Heart right ventricle (tissue), 16 donors: ENCODE measurements at regions not wholly inside any gene's neighbourhood (a gene's known extent, or its start where the extent isn't known, plus 50 kb on each side); places are given as distances from the start of the nearest gene placed in this dataset.

Experiments used
- ATAC-seq, 8 donors: fragments of 200-7000 bp; cut with Tn5 transposase; one replicate each; pipeline ENCODE4 v1.9.1; 2020; ENCODE audit warnings: mild to moderate bottlenecking in 8 of 8, moderate library complexity in 8 of 8, moderate number of reproducible peaks in 1 of 8
- DNase-seq, 2 donors: peaks; one replicate each; pipeline ENCODE4 v3.0.0-alpha.2; 2020
- H3K27ac ChIP-seq, 10 donors: fragments of 200-600 bp; sonication (generic) in 2 of 10; one replicate each; pipeline versions ENCODE4 v1.5.0 to v1.8.0; 2020 to 2022; ENCODE audit warnings: mild to moderate bottlenecking in 3 of 10
- H3K27me3 ChIP-seq, 7 donors: fragments of 200-600 bp; one replicate each; pipeline ENCODE4 v1.8.0; 2021 to 2022; ENCODE audit warnings: mild to moderate bottlenecking in 2 of 7
- H3K36me3 ChIP-seq, 9 donors: fragments of 200-600 bp; sonication (generic) in 1 of 9; one replicate each; pipeline versions ENCODE4 v1.5.0 to v1.8.0; 2020 to 2022; ENCODE audit warnings: mild to moderate bottlenecking in 2 of 9
- H3K4me1 ChIP-seq, 9 donors: fragments of 200-600 bp; sonication (generic) in 1 of 9; one replicate each; pipeline versions ENCODE4 v1.5.0 to v1.8.0; 2020 to 2022; ENCODE audit warnings: mild to moderate bottlenecking in 4 of 9
- H3K4me3 ChIP-seq, 10 donors: fragments of 200-600 bp; sonication (generic) in 2 of 10; one replicate each; pipeline versions ENCODE4 v1.5.0 to v1.8.0; 2020 to 2022; ENCODE audit warnings: mild to moderate bottlenecking in 7 of 10, moderate library complexity in 2 of 10
- H3K9me3 ChIP-seq, 11 donors: fragments of 200-600 bp in 10 of 11; sonication (generic) in 2 of 11; one replicate each; pipeline versions ENCODE4 v1.5.0 to v1.8.0; 2013 to 2022; ENCODE audit warnings: mild to moderate bottlenecking in 2 of 11, control low read depth in 1 of 11, moderate library complexity in 1 of 11
- WGBS, 2 donors: extraction: QIAGEN DNeasy Blood & Tissue Kit; methylation state at CpG; one replicate each; pipeline ENCODE4 v1.1.7; 2013; ENCODE audit warnings: inconsistent platforms in 1 of 2; 5-methylcytosine and 5-hydroxymethylcytosine counted together
- intact Hi-C, 10 donors: fragments of 100-400 bp; cut with DNase I; formaldehyde crosslinking; loops; one replicate each; pipeline versions ENCODE4 v1.11.1 to v1.14.2; 2022
- TF ChIP-seq, protein P1 (sequence below), 9 donors: fragments of 200-600 bp; sonication (generic) in 2 of 9; IDR thresholded peaks; one replicate each; pipeline versions ENCODE4 v1.5.0 to v1.8.0; 2021 to 2022; ENCODE audit warnings: antibody characterized with exemption in 9 of 9, mild to moderate bottlenecking in 5 of 9, moderate library complexity in 1 of 9
- donor health status: Arrhythmogenic right ventricular cardiomyopathy.
- donor health status: ischemic (EF 13 %, LVEDD 7.1; RV severe dilation, severe dysfunction).
- donor health status: healthy with polysubstance abuse.
- donor health status: DM: no; HTN: yes; CAD: no.
- donor health status: DM: no; HTN: no; CAD: no.
- donor health status: ischemic (EF 25% LVEDD 6.9; RV normal size, moderate dysfunction).
- donor health status: ischemic (EF 25% LVEDD 5.7; RV mildly dilated, moderate dysfunction).
- donor health status: healthy.
- donor health status: DM: yes; HTN: yes; CAD: no.
- donor health status: Ischemic cardiomyopathy.
- donor health status: ischemic (EF 35%, LVEDD 5.7; RV mildly dilated, moderate dysfunction).
- donor health status: nonischemic (EF 11% LVEDD 7.7; RV severe dilation, severe dysfunction).
- donor health status: DM: yes; HTN: yes; CAD: no.
- donor health status: PGD.
- donor health status: ischemic (EF 29% LVEDD 5.4; RV normal size, mild dysfunction).
- donor health status: nonischemic (EF 23%, LVEDD 6.1; RV moderate dilation, normal function).

DNA sequence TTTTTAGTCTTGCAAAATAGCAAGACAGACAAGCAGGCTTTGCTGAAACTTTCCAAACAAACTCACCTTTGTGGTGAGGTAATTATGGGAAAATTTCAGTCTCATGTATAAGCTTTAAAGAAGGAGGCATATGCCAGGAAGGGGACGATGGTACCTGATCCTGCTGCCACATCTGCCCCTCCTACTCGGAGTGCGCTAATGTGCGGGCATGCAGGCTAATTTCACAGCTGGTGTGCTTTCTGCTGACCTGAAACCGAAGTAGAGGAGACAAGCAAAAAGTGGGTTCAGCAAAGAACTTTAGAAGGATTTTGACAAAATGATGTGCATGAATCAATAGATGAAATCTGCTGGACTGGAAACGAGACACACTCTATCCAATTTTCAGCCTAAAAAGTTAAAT, 117.1 kb upstream of the IRX4 start:
- Histone ChIP-seq H3K27me3 (peaks cover 0 to 14% (median 0%) of the 10 kb centered on the region in 7 donors), H3K36me3 (no peaks in the 10 kb centered on the region), H3K4me3 (no peak overlapping the region), H3K9me3 (no peaks in the 10 kb centered on the region), H3K27ac (no peak overlapping the region), H3K4me1 (no peaks in the 10 kb centered on the region)
- no peak for ATAC-seq
- no peak for DNase-seq
- intact Hi-C loops = no loop called here
- 76 to 87% methylated on average over 6 of the region's 6 CpGs for WGBS, 2 donors
- TF ChIP-seq, protein P1, sequence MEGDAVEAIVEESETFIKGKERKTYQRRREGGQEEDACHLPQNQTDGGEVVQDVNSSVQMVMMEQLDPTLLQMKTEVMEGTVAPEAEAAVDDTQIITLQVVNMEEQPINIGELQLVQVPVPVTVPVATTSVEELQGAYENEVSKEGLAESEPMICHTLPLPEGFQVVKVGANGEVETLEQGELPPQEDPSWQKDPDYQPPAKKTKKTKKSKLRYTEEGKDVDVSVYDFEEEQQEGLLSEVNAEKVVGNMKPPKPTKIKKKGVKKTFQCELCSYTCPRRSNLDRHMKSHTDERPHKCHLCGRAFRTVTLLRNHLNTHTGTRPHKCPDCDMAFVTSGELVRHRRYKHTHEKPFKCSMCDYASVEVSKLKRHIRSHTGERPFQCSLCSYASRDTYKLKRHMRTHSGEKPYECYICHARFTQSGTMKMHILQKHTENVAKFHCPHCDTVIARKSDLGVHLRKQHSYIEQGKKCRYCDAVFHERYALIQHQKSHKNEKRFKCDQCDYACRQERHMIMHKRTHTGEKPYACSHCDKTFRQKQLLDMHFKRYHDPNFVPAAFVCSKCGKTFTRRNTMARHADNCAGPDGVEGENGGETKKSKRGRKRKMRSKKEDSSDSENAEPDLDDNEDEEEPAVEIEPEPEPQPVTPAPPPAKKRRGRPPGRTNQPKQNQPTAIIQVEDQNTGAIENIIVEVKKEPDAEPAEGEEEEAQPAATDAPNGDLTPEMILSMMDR (IDR thresholded peaks at IDR 0.05) = no peak

DNA sequence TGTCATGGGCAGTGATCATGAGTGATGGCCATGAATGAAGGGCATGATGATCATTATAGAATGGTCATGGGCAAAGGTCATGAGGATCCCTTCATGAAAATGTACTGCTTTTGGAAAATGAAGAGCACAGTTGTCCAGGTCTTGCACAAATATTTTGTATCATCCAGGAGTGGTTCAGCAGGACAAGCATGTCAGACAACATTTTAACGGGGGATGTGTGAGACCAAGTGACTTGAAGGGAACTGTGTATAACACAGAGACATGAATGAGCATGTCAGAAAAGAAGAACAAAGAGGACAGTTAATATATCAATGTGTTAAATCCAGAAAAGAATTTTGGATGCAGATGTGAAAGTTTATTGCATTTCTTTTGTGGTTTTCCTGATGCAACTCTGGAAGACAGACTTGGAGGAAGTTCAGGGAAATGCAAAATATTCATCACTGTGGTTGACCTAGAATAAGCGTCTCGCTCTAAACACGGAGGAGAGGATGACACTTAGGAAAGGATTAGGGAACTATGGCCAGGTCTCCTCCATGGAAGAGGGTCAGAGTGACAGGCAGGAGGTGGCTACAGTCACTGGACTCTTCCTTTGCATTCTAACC, 116.1 kb upstream of the IRX4 start:
- no peak for DNase-seq
- Histone ChIP-seq H3K27ac (no peak overlapping the region), H3K36me3 (no peaks in the 10 kb centered on the region), H3K4me3 (no peak overlapping the region), H3K27me3 (peaks cover 0 to 7% (median 0%) of the 10 kb centered on the region in 7 donors), H3K9me3 (no peaks in the 10 kb centered on the region), H3K4me1 (no peaks in the 10 kb centered on the region)
- WGBS, 2 donors = 86 to 91% methylated on average over 4 of the region's 4 CpGs
- TF ChIP-seq, protein P1 (IDR thresholded peaks at IDR 0.05) = no peak
- intact Hi-C loops = no loop called here
- no peak for ATAC-seq

DNA sequence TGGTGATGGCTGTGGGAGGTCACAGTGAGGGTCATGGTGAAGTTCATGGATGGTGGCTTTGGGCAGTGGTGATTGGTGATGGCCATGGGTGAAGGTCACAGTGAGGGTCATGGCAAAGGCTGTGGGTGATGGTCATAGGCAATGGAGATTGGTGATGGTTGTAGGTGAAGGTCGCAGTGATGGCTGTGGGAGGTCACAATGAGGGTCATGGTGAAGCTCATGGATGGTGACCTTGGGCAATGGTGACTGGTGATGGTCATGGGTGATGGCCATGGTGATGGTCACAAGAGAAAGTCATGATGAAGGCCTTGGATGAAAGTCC, 115.6 kb upstream of the IRX4 start:
- no peak for ATAC-seq
- WGBS, 2 donors = 84 to 94% methylated on average over 1 of the region's 1 CpG

GRCh38 chr5:1997640-1998347, 115.1 kb upstream of the IRX4 start:
- H3K27ac ChIP-seq = no peak overlapping the region
- H3K4me1 ChIP-seq = no peaks in the 10 kb centered on the region
- DNase-seq (no peak), ATAC-seq (no peak)
- TF ChIP-seq, protein P1 (IDR thresholded peaks at IDR 0.05) = no peak
- no peak overlapping the region for H3K4me3 ChIP-seq
- no peaks in the 10 kb centered on the region for H3K36me3 ChIP-seq
- H3K9me3 ChIP-seq = peaks cover 0 to 8% (median 0%) of the 10 kb centered on the region in 11 donors
- intact Hi-C loops = no loop called here
- 84 to 89% methylated on average over 6 of the region's 6 CpGs for WGBS, 2 donors
- peaks cover 0 to 2% (median 0%) of the 10 kb centered on the region in 7 donors for H3K27me3 ChIP-seq

More for the DNA sequence above, 115.6 kb upstream of the IRX4 start:
- peaks cover 0 to 4% (median 0%) of the 10 kb centered on the region in 11 donors for H3K9me3 ChIP-seq
- peaks cover 0 to 2% (median 0%) of the 10 kb centered on the region in 7 donors for H3K27me3 ChIP-seq
- no peak for DNase-seq
- TF ChIP-seq, protein P1 (IDR thresholded peaks at IDR 0.05) = no peak
- no peak overlapping the region for H3K4me3 ChIP-seq
- no peaks in the 10 kb centered on the region for H3K4me1 ChIP-seq
- intact Hi-C loops = no loop called here
- no peak overlapping the region for H3K27ac ChIP-seq
- H3K36me3 ChIP-seq = no peaks in the 10 kb centered on the region
